ENCODE measurements at regions not wholly inside any gene's neighbourhood (a gene's known extent, or its start where the extent isn't known, plus 50 kb on each side); places are given as distances from the start of the nearest gene placed in this dataset.

- peak in 3 of 5 donors; percentile 37 to 62 (median 49) for DNase-seq
- H3K9ac ChIP-seq (ENCODE audit: low read length in 3 of 3), result peak overlapping the region in 2 of 3 donors; percentile 13 to 30
Observed at GRCh38 chr5:93249651-93250289, 331.2 kb downstream of the NR2F1-AS1 start.

GRCh38 chr5:93247105-93247504 is 333.9 kb downstream of the NR2F1-AS1 start:
- H3K27ac ChIP-seq (ENCODE audit: low read depth in 2 of 2, low read length in 2 of 2), result no peak overlapping the region
- FAIRE-seq, result no peak

More at GRCh38 chr5:93249651-93250289, 331.2 kb downstream of the NR2F1-AS1 start:
- TF ChIP-seq CTCF (IDR thresholded peaks at IDR 0.05; ENCODE audit: borderline replicate concordance, extremely low read depth, insufficient read depth), result no peak
- H3K4me1 ChIP-seq (ENCODE audit: control insufficient read depth in 2 of 3, insufficient read depth in 2 of 3, low read depth in 1 of 3, low read length in 3 of 3), result peaks cover 0 to 3% (median 2%) of the 10 kb centered on the region in 3 donors
- H3K4me3 ChIP-seq (ENCODE audit: low read length in 3 of 3), result peak overlapping the region; percentile 46 to 69 (median 58)
- intact Hi-C loops (cut with DNase I), result no loop called here
- peak overlapping the region; percentile 23 to 47 for H3K27ac ChIP-seq (ENCODE audit: low read depth in 2 of 2, low read length in 2 of 2)
- H3K36me3 ChIP-seq (ENCODE audit: control insufficient read depth in 2 of 3, insufficient read depth in 3 of 3, low read length in 3 of 3), result no peaks in the 10 kb centered on the region
- H3K27me3 ChIP-seq (ENCODE audit: control insufficient read depth, insufficient read depth, low read length), result no peaks in the 10 kb centered on the region
- H3K9me3 ChIP-seq (ENCODE audit: control insufficient read depth in 2 of 3, insufficient read depth in 1 of 3, low read length in 3 of 3), result no peaks in the 10 kb centered on the region
- FAIRE-seq, result no peak

GRCh38 chr5:93246090-93246855 is 334.7 kb downstream of the NR2F1-AS1 start:
- intact Hi-C loops (cut with DNase I), result no loop called here
- Histone ChIP-seq H3K9ac (ENCODE audit: low read length in 3 of 3) (no peak overlapping the region), H3K4me3 (ENCODE audit: low read length in 3 of 3) (no peak overlapping the region), H3K27ac (ENCODE audit: low read depth in 2 of 2, low read length in 2 of 2) (no peak overlapping the region), H3K9me3 (ENCODE audit: control insufficient read depth in 2 of 3, insufficient read depth in 1 of 3, low read length in 3 of 3) (no peaks in the 10 kb centered on the region), H3K36me3 (ENCODE audit: control insufficient read depth in 2 of 3, insufficient read depth in 3 of 3, low read length in 3 of 3) (no peaks in the 10 kb centered on the region), H3K27me3 (ENCODE audit: control insufficient read depth, insufficient read depth, low read length) (no peaks in the 10 kb centered on the region), H3K4me1 (ENCODE audit: control insufficient read depth in 2 of 3, insufficient read depth in 2 of 3, low read depth in 1 of 3, low read length in 3 of 3) (peaks cover 0 to 3% (median 2%) of the 10 kb centered on the region in 3 donors)
- TF ChIP-seq CTCF (IDR thresholded peaks at IDR 0.05; ENCODE audit: borderline replicate concordance, extremely low read depth, insufficient read depth), result no peak
- DNase-seq (peak in 3 of 5 donors; percentile 58 to 86 (median 75)), FAIRE-seq (peak; percentile 13)

More at GRCh38 chr5:93247105-93247504, 333.9 kb downstream of the NR2F1-AS1 start:
- Histone ChIP-seq H3K9ac (ENCODE audit: low read length in 3 of 3) (no peak overlapping the region), H3K4me1 (ENCODE audit: control insufficient read depth in 2 of 3, insufficient read depth in 2 of 3, low read depth in 1 of 3, low read length in 3 of 3) (peaks cover 0 to 3% (median 2%) of the 10 kb centered on the region in 3 donors), H3K9me3 (ENCODE audit: control insufficient read depth in 2 of 3, insufficient read depth in 1 of 3, low read length in 3 of 3) (no peaks in the 10 kb centered on the region), H3K36me3 (ENCODE audit: control insufficient read depth in 2 of 3, insufficient read depth in 3 of 3, low read length in 3 of 3) (no peaks in the 10 kb centered on the region), H3K27me3 (ENCODE audit: control insufficient read depth, insufficient read depth, low read length) (no peaks in the 10 kb centered on the region), H3K4me3 (ENCODE audit: low read length in 3 of 3) (no peak overlapping the region)
- intact Hi-C loops (cut with DNase I), result no loop called here
- DNase-seq, result no peak
- no peak for TF ChIP-seq CTCF (IDR thresholded peaks at IDR 0.05; ENCODE audit: borderline replicate concordance, extremely low read depth, insufficient read depth)
